GM19468 (cell line): ENCODE measurements at regions not wholly inside any gene's neighbourhood (a gene's known extent, or its start where the extent isn't known, plus 50 kb on each side); places are given as distances from the start of the nearest gene placed in this dataset.
"Not testable (repeated sequence)": the region's sequence is repeated elsewhere in the genome, so short reads cannot be mapped to it uniquely, and the experiment has no call there.

ENCODE experiments used
- ATAC-seq: cut with Tn5 transposase; IDR thresholded peaks from one replicate; pipeline ENCODE4 v1.9.1; 2021; ENCODE audit warnings: mild to moderate bottlenecking, moderate library complexity, moderate number of reproducible peaks; ENCODE audit not compliant: unreplicated experiment; ENCODE audit errors: extremely low read depth

DNA sequence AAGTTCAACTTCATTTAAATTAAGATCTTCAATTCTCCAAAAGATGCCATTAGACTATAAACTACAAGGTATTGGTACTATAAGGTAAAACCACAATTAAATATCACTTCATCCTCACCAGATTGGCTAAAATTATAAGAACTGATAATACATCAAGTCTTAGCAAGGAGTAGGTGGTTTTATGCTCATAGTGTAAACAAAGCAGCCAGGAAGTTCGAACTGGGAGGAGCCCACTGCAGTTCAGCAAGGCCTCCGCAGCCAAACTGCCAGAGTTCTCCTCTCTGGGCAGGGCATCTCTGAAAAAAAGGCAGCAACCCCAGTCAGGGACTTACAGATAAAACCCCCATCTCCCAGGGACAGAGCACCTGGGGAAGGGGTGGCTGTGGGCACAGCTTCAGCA, 91.6 kb upstream of the SETMAR start:
- no peak for ATAC-seq

GRCh38 chr3:4213420-4213819, 89.7 kb upstream of the SETMAR start:
- ATAC-seq, result not testable (repeated sequence)

DNA sequence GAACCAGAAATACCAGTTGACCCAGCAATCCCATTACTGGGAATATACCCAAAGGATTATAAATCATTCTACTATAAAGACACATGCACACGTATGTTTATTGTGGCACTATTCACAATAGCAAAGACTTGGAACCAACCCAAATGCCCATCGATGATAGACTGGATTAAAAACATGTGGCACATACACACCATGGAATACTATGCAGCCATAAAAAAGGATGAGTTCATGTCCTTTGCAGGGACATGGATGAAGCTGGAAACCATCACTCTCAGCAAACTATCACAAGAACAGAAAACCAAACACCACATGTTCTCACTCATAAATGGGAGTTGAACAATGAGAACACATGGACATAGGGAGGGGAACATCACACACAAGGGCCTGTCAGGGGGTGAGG, 86.2 kb upstream of the SETMAR start:
- not testable (repeated sequence) for ATAC-seq

DNA sequence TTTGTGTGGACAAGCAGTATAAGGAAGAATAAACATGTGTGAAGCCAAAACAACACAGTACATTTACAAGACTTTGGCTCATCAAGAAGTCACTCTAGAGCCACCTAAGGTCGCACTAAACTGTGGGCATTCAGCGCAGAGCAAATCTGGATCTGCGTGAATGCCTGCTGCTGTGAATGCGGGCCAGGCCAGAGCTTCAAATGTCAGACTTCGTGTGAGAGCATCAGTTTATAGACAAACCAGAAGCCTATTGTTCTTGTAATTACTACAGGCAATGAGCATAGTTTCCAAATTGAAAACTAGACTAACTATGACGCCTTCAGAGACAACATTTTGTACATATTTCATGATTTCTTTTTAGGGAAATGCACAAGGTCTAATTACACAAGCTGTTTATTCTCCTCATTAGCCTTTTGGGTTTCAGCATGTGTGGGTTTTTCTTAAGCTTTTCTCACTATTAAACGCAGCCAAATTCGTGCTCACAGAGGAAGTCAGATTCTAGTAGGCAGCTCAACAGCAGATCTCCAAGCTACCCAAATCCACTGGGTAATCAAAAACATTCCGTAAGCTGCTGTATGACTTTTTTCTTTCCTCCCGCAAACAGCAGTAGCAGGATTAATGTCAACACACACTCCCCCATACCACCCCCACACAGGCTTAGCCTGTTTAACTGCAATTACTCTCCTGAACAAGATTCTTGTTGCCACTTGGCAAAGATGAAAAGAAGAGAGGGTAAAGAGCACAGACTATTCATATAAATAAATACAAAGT, 84.5 kb upstream of the SETMAR start:
- no peak for ATAC-seq

- no peak for ATAC-seq
Measured at GRCh38 chr3:4219227-4219568, 84.0 kb upstream of the SETMAR start.

- no peak for ATAC-seq
Measured at GRCh38 chr3:4220065-4220464, 83.1 kb upstream of the SETMAR start.

DNA sequence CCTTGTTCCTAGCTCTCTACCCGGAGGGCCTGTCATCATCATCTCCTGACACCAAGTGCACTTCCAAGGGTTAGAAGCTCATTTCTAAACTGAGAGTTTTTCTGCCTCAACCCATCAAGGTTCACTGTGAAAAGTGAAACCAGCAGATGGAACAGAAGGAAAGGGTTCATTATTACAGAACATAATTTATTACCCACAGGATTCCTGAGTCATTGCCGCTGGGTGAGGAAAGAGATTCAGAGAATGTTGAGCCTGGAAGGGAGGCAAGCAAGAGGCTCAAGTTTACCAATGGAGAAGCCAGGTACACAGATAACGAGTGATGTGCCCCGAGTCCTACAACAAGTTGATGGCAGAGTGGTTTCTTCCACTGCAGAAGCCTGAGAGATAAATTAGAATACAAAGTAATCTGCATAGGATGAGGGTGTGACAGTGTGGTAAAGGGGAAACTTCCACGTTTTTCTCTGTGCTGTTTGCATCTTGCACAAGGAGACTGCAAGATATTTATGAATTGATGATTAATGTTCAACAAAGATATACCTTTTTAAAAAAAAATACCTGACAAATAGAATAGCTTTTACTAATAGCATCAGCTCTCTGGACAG, 80.5 kb upstream of the SETMAR start:
- no peak for ATAC-seq

DNA sequence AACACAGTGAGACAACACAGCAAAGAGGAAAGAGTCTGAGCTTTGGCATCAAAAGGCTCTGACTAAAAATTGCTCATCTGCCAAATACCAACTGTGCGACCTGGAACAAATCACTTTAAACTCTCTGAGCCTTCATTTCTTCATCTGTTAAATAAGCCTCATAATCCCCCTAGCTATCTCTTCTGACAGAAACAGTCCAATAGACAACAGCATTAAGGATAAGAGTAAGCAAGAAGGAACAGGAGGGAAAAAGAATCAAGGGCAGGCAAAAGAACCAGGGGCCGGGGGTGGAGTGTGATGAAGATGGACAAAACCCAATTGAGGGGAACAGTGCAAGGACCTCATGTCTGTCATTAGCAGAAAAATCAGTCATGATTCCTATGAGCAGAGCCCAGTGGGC, 79.4 kb upstream of the SETMAR start:
- ATAC-seq, result no peak

DNA sequence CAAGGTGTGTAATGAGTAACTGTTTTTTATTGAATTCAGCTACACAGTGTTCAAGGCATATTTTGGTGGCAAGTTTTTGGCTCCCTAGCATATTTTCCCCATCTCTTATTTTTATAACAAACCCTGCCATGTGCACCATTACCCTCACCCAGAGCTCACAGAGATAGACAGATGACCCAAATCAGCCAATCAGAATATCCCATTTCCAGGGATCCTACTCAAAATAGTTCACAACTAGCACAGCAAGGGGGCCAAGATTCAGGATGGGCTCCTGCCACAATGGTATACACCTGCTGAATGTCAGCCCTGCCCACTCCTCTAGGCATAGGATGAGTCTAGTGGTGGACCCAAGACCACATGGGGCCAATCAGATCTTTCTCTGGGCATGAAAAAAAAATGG, 78.8 kb upstream of the SETMAR start:
- ATAC-seq, result no peak

GRCh38 chr3:4225005-4225471, 78.1 kb upstream of the SETMAR start:
- no peak for ATAC-seq

- ATAC-seq, result no peak
Measured at GRCh38 chr3:4228295-4228694, 74.9 kb upstream of the SETMAR start.

DNA sequence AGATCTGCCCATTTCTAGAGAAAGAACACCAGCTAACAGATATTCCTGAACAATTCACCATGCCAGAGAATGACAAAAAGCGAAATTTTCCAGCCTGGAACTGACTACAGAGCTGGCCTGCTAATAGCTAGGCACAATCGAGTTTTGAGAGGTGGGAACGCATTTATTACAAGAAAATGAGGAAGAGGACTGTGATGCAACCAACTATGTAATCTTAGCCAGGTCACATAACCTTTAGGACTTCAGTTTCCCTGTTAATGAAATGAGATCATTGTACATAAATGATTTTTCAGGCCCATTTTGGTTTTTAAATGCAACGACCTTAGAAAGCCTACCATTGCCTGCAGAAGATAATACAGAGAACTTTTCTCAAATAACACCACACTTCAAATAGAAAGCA, 72.1 kb upstream of the SETMAR start:
- no peak for ATAC-seq

DNA sequence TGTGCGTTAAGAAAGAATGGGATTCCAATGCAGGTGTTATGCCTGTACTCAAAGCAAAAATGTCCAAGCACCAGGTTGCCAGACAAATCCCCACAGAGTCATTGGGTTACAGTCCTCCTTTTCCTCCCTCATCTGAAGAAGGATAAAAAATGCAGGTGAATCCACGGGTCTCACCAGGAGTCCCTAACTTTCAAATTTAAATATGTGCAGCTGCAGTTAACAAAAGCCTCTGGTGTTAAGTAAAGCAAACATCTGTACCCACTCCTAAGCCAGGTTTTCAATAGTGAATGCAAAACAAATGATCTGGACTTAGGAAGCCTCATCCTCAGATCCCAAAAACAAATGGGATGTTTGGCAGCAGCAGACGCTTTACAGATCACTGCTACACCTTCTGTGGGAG, 70.4 kb upstream of the SETMAR start:
- ATAC-seq, result no peak

DNA sequence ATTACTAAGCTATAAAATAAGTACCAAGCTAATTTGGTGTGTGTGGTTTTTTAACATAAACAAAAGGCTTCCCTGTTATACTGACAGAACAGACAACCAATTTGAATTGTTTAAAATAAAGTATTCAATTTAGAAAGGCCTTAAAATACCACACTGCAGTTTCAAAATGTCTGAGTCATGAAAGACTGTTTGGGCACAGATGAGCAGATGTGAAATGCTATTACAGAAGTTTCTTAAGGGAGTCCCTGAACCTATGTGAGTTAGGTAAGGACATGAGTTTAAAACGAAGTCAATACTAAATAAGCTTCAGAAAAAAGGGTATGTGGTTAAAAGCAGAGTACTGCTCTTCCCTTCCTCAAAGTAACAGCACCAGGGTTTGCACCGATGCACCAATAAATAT, 69.7 kb upstream of the SETMAR start:
- ATAC-seq, result no peak

DNA sequence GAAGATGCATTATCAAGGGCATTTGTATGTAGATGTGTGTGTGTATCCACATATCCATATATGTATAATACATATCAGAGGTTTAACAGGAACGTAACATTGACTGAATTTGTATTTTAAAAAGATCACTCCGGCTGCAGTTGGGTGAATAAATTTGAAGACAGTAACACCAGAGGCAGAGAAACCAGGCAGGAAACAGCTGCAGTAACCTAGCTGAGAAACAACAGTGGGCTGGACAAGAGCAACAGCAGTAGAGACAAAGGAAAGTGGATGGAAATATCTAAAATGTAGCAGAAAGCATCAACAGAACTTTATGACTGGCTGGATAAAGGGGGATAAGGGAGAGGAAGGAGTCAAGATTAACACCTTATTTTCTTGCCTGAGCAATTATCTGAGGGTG, 68.3 kb upstream of the SETMAR start:
- ATAC-seq, result no peak

DNA sequence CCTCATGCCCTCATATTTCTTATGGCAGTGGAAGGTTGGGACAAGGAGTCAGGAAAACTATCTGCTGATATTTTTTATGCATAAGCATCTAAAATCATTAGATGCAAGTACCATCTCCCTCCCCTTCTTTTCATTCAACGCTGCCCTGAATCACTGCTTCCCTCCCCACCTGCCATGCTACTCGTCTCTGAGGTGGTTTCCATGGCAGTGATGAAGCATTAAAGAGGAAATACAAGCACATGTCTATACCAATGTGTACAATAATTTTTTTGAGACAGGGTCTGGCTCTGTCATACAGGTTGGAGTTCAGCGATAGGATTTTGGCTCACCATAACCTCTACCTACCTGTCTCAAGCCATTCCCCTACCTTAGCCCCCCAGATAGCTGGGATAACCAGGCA, 67.5 kb upstream of the SETMAR start:
- ATAC-seq, result no peak

GRCh38 chr3:4241595-4242170, 61.5 kb upstream of the SETMAR start:
- ATAC-seq, result no peak

DNA sequence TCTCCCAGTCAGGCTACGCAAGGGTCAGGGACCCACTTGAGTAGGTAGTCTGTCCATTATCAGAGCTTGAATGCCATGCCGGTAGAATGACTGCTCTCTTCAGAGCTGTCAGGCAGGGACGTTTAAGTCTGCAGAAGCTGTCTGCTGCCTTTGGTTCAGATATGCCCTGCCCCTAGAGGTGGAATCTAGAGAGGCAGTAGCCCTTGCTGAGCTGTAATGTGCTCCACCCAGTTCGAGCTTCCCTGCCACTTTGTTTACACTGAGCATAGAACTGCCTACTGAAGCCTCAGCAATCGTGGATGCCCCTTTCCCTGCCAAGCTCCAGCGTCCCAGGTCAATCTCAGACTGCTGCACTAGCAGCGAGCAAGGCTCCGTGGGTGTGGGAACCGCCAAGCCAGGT, 57.5 kb upstream of the SETMAR start:
- ATAC-seq, result no peak

DNA sequence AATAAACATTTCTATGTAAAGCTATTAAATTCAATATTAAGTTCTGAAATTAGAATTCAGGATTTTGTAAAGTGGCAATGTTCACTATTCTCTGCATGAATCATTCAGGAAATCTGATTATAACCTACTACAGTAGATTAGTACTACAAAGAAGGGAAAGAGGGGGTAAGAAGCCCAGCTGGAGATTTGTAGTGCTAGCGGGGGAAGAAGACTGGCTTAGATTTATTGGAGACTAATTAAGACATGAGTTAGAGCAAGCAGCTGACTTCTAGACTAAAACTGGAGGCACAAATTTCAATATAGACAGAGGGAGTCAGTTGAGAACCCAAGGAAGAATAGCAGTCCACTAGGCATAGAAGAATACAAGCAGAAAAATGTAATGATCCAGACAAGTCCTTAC, 55.8 kb upstream of the SETMAR start:
- ATAC-seq, result no peak

DNA sequence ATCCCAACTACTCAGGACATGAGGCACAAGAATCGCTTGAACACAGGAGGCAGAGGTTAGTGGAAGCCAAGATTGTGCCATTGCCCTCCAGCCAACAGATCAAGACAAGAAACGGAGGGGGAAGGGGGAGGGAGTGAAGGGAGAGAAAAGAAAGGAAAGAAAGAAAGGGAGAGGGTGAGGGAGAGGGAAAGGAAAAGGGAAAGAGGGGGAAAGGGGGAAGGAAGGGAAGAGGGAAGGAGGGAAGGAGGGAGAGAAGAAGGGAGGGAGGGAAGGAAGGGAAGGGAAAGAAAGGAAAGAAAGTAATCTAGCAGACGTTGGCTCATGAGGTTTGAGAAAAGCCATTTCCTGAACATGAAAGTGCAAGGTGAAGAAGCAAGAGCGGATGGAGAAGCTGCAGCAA, 53.1 kb upstream of the SETMAR start:
- no peak for ATAC-seq

DNA sequence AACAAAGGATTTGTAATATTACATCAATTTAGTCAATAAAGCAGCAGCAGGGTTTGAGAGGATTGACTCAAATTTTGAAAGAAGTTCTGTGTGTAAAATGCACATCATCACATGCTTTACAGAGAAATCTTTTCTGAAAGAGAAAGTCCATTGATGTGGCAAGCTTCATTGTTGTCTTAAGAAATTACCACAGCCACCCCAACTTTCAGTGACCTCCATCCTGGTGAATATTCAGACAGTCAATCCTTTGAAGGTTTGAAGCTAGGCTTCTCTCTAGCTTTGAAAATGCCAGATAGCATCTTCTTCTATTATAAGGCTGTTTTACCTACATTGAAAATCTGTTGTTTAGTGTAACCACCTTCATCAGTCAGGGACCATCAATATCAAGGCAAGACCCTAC, 51.8 kb upstream of the SETMAR start:
- no peak for ATAC-seq
